Prostate gland (tissue), 2 donors: ENCODE measurements at regions not wholly inside any gene's neighbourhood (a gene's known extent, or its start where the extent isn't known, plus 50 kb on each side); places are given as distances from the start of the nearest gene placed in this dataset.

Experiments used
- DNase-seq: peaks from one replicate; pipeline ENCODE4 v3.0.0-alpha.2; 2019; ENCODE audit warnings: low spot score
- H3K27ac ChIP-seq, 2 donors: fragments of 200-600 bp; sonication (generic); 2 replicates each; pipeline ENCODE4 v1.5.1; 2017 to 2019
- H3K27me3 ChIP-seq: fragments of 200-600 bp; sonication (generic); replicated peaks from 2 replicates; pipeline ENCODE4 v1.5.1; 2019; ENCODE audit not compliant: insufficient read depth
- H3K36me3 ChIP-seq, 2 donors: fragments of 200-600 bp; sonication (generic); 1 replicate in 1 of 2; 2 replicates in 1 of 2; pipeline versions ENCODE4 v1.5.1 to v1.8.1; 2017 to 2019
- H3K4me1 ChIP-seq: fragments of 200-600 bp; sonication (generic); replicated peaks from 2 replicates; pipeline ENCODE4 v1.5.1; 2019
- H3K4me3 ChIP-seq, 2 donors: fragments of 200-600 bp; sonication (generic); 2 replicates each; pipeline ENCODE4 v1.5.1; 2017 to 2019
- H3K9me3 ChIP-seq: fragments of 200-600 bp; sonication (generic); 2 replicates; pipeline ENCODE4 v1.5.1; 2017
- POLR2A ChIP-seq: fragments of 450-650 bp; IDR thresholded peaks from one replicate; pipeline ENCODE4 v1.6.1; 2016; ENCODE audit warnings: antibody characterized with exemption, mild to moderate bottlenecking
- POLR2AphosphoS5 ChIP-seq: sonication (generic); formaldehyde crosslinking; IDR thresholded peaks from one replicate; pipeline ENCODE4 v1.6.1; 2017; ENCODE audit warnings: antibody characterized with exemption
- WGBS: methylation state at CpG from one replicate; pipeline ENCODE4 v1.1.5; 2018; 5-methylcytosine and 5-hydroxymethylcytosine counted together
- intact Hi-C: fragments of 100-400 bp; cut with DNase I; formaldehyde crosslinking; loops from one replicate; pipeline ENCODE4 v1.14.2; 2022
- TF ChIP-seq, protein P1 (sequence below), 4 experiments: fragments of 200-600 bp in 2 of 4; fragments of 450-650 bp in 2 of 4; sonication (generic) in 2 of 4; IDR thresholded peaks; 1 replicate in 3 of 4; 2 replicates in 1 of 4; pipeline ENCODE4 v1.5.1; 2016 to 2019; ENCODE audit warnings: antibody characterized with exemption in 4 of 4, mild to moderate bottlenecking in 2 of 4, moderate library complexity in 2 of 4

DNA sequence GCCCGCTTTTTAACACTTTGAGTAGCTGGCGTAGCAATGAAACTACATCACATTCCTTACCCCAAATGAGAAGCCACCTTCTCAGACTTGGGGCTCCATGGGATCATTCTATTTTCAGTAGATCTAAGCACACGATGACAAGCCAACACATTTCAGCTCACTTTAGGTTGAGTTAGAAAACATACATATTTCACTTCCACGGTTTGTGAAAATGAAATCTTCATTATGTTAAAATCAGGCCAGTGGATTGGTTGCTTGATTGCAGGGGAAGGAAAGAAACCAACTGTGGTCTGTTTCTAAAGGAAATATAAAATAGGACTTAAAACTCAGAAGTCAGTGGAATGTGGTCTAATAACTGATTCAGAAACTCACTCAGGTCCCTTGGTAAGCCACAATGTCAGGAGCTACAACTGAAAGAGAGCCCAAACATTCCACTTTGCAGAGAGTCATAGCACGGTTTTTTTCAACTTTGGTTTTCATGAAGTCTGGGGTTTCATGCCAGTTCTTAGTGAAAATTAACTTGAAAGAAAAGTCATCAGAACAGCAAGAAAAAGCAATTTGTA is 82.3 kb upstream of the TIAM1 start:
- H3K4me3 ChIP-seq = no peak overlapping the region
- no peaks in the 10 kb centered on the region for H3K4me1 ChIP-seq
- intact Hi-C loops = no loop called here
- H3K27me3 ChIP-seq = no peaks in the 10 kb centered on the region
- DNase-seq = no peak
- H3K9me3 ChIP-seq = no peaks in the 10 kb centered on the region
- H3K27ac ChIP-seq = no peak overlapping the region
- H3K36me3 ChIP-seq = no peaks in the 10 kb centered on the region
- WGBS = 94% methylated on average over 5 of the region's 5 CpGs
- TF ChIP-seq, protein P1, sequence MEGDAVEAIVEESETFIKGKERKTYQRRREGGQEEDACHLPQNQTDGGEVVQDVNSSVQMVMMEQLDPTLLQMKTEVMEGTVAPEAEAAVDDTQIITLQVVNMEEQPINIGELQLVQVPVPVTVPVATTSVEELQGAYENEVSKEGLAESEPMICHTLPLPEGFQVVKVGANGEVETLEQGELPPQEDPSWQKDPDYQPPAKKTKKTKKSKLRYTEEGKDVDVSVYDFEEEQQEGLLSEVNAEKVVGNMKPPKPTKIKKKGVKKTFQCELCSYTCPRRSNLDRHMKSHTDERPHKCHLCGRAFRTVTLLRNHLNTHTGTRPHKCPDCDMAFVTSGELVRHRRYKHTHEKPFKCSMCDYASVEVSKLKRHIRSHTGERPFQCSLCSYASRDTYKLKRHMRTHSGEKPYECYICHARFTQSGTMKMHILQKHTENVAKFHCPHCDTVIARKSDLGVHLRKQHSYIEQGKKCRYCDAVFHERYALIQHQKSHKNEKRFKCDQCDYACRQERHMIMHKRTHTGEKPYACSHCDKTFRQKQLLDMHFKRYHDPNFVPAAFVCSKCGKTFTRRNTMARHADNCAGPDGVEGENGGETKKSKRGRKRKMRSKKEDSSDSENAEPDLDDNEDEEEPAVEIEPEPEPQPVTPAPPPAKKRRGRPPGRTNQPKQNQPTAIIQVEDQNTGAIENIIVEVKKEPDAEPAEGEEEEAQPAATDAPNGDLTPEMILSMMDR (IDR thresholded peaks at IDR 0.05) = no peak
- TF ChIP-seq POLR2AphosphoS5 (no peak), POLR2A (no peak)

DNA sequence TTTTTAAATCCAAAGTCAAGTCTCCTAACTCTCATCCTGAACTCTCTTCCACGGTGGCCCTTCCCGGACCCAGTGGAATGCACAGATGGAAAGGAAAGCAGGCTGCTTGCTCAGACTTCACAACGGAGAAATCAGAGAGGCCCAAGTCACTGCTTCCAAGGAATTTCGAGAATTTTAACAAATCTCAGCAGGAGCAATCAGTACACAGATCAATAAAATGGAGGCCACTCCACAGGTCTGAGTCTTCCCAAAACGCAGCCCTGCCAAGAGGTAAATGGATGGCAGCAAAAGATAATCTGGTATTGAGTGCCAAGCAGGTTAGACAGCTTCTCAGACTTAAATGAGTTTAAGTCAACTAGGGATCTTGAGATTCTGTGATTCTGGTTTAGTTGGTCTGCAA is 81.1 kb upstream of the TIAM1 start:
- no peaks in the 10 kb centered on the region for H3K9me3 ChIP-seq
- no peak for DNase-seq
- H3K4me1 ChIP-seq = no peaks in the 10 kb centered on the region
- no peaks in the 10 kb centered on the region for H3K36me3 ChIP-seq
- no peak overlapping the region for H3K4me3 ChIP-seq
- H3K27me3 ChIP-seq = no peaks in the 10 kb centered on the region
- TF ChIP-seq POLR2A (no peak), POLR2AphosphoS5 (no peak)
- TF ChIP-seq, protein P1 (IDR thresholded peaks at IDR 0.05) = no peak
- WGBS = 33% methylated on average over 5 of the region's 5 CpGs
- intact Hi-C loops = no loop called here
- H3K27ac ChIP-seq = no peak overlapping the region

DNA sequence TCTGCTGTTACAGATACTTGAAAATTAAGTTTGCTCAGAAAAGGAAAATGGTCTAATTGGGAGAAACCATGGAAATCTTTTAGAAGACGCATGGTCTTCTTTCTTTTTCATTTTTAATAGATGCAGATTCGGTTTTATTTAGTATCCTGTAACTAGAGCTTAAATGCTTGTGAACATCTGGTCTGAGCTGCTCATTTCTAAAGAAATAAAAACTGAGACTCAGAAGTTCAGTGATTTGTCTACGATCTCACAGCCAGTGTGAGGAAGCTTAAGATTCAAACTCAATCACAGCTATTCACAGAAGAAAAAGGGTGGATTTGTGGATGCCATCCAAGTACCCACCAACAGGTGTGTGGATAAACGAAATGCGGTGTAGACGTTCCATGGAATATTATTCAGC is 80.0 kb upstream of the TIAM1 start:
- no peaks in the 10 kb centered on the region for H3K9me3 ChIP-seq
- no peaks in the 10 kb centered on the region for H3K4me1 ChIP-seq
- 72% methylated on average over 6 of the region's 6 CpGs for WGBS
- no peak for TF ChIP-seq POLR2A
- no peak for TF ChIP-seq POLR2AphosphoS5
- TF ChIP-seq, protein P1 (IDR thresholded peaks at IDR 0.05) = no peak
- H3K36me3 ChIP-seq = no peaks in the 10 kb centered on the region
- no peak for DNase-seq
- H3K27ac ChIP-seq = no peak overlapping the region
- no peak overlapping the region for H3K4me3 ChIP-seq
- H3K27me3 ChIP-seq = no peaks in the 10 kb centered on the region
- intact Hi-C loops = no loop called here

DNA sequence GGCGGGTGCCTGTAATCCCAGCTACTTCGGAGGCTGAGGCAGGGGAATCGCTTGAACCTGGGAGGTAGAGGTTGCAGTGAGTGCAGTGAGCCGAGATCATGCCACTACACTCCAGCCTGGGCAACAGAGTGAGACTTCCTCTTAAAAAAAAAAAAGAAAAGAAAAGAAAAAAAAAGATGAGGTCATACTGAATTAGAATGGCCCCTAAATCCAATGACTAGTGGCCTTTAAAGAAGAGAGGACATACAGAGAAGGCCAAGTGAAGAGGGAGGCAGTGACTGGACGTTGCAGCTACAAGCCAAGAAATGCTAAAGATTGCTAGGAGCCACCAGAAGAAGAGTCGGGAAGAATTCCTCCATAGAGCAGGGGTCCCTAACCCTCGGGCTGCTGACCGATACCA is 76.9 kb upstream of the TIAM1 start:
- TF ChIP-seq, protein P1 (IDR thresholded peaks at IDR 0.05) = no peak
- no peak for TF ChIP-seq POLR2AphosphoS5
- no peak for TF ChIP-seq POLR2A
- Histone ChIP-seq H3K4me1 (no peaks in the 10 kb centered on the region), H3K4me3 (no peak overlapping the region), H3K9me3 (no peaks in the 10 kb centered on the region), H3K27ac (no peak overlapping the region), H3K27me3 (no peaks in the 10 kb centered on the region), H3K36me3 (no peaks in the 10 kb centered on the region)
- 94% methylated on average over 8 of the region's 8 CpGs for WGBS
- intact Hi-C loops = no loop called here
- DNase-seq = no peak

DNA sequence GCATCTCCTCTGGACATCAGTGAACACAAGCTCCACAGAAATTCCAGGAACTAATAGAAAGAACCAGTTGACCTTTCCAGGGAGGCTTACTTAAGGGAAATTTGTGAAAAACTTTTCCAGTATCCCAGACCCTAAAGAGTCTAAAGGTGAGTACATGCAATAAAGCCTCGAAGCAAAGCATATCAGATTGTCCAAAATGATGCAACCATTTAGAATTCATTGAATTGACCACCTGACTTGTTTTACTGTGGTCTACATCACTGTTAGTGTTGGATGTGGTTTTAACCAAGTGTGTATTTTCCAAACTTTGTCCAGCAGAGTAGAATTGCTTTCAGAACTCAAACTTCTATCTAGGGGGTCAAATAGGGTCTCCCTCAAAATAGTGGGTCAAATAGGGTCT is 76.3 kb upstream of the TIAM1 start:
- 87% methylated on average over 1 of the region's 1 CpG for WGBS
- H3K27me3 ChIP-seq = no peaks in the 10 kb centered on the region
- TF ChIP-seq POLR2A = no peak
- no peak for TF ChIP-seq POLR2AphosphoS5
- TF ChIP-seq, protein P1 (IDR thresholded peaks at IDR 0.05) = no peak
- no peaks in the 10 kb centered on the region for H3K9me3 ChIP-seq
- no peaks in the 10 kb centered on the region for H3K36me3 ChIP-seq
- intact Hi-C loops = no loop called here
- H3K4me3 ChIP-seq = no peak overlapping the region
- no peak for DNase-seq
- H3K27ac ChIP-seq = no peak overlapping the region
- H3K4me1 ChIP-seq = no peaks in the 10 kb centered on the region
